ENCODE measurements at regions not wholly inside any gene's neighbourhood (a gene's known extent, or its start where the extent isn't known, plus 50 kb on each side); places are given as distances from the start of the nearest gene placed in this dataset.

DNA sequence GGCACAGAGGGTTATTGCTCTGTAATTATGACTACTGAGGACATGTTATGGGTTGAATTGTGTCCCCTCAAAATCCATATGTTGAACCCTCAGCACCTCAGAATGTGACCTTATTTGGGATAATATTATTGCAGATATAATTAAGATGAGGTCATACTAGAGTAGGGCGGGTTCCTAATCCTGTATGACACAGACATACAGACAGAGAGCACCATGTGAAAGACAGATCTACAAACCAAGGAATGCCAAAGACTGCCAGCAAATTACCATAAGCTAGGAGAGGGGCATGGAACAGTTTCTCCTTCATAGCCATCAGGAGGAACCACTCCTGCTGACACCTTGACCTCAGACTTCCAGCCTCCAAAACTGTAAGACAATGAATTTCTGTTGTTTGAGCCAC, 115.2 kb upstream of the OTUD4 start:
- Histone ChIP-seq H3K4me1 (ENCODE audit: control insufficient read depth in 1 of 2, insufficient read depth in 2 of 2, low read length in 2 of 2) (no peaks in the 10 kb centered on the region), H3K4me3 (ENCODE audit: low read length in 2 of 2) (no peak overlapping the region), H3K9me3 (ENCODE audit: control insufficient read depth, low read length) (no peaks in the 10 kb centered on the region), H3K27ac (ENCODE audit: low read depth in 1 of 2, low read length in 2 of 2) (no peak overlapping the region), H3K27me3 (ENCODE audit: control insufficient read depth in 1 of 2, insufficient read depth in 2 of 2, low read length in 1 of 2) (peaks cover 0 to 1% of the 10 kb centered on the region in 2 donors), H3K36me3 (ENCODE audit: control insufficient read depth in 1 of 2, insufficient read depth in 2 of 2, low read length in 1 of 2) (peaks cover 0 to 2% of the 10 kb centered on the region in 2 donors)
- WGBS, 2 donors = 79 to 83% methylated on average over 1 of the region's 1 CpG
- no peak for ATAC-seq (ENCODE audit: low FRiP score)
- intact Hi-C loops (cut with DNase I) = no loop called here
- no peak for DNase-seq

DNA sequence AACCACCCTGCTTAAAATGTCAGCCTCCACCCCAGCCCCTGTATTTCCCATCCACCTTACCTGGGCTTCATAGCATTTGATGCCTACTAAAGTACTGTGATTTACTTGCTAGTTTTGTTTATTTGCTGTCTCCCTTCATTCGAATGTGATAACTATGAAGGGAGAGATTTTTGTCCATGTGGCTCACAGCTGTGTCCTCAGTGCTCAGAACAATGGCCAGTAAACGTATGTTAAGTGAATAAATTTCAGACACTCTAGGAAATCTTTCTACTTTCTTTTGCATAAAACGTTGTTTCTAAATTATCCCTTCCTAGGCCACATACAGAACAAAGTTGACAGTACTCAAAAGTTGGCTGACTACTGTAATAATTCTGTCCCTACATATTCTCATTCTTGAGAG, 114.7 kb upstream of the OTUD4 start:
- no peak overlapping the region for H3K4me3 ChIP-seq (ENCODE audit: low read length in 2 of 2)
- H3K4me1 ChIP-seq (ENCODE audit: control insufficient read depth in 1 of 2, insufficient read depth in 2 of 2, low read length in 2 of 2) = no peaks in the 10 kb centered on the region
- DNase-seq = no peak
- no peak for ATAC-seq (ENCODE audit: low FRiP score)
- peaks cover 0 to 1% of the 10 kb centered on the region in 2 donors for H3K27me3 ChIP-seq (ENCODE audit: control insufficient read depth in 1 of 2, insufficient read depth in 2 of 2, low read length in 1 of 2)
- intact Hi-C loops (cut with DNase I) = no loop called here
- H3K27ac ChIP-seq (ENCODE audit: low read depth in 1 of 2, low read length in 2 of 2) = no peak overlapping the region
- 56 to 70% methylated on average over 3 of the region's 3 CpGs for WGBS, 2 donors
- H3K36me3 ChIP-seq (ENCODE audit: control insufficient read depth in 1 of 2, insufficient read depth in 2 of 2, low read length in 1 of 2) = peaks cover 0 to 2% of the 10 kb centered on the region in 2 donors
- no peaks in the 10 kb centered on the region for H3K9me3 ChIP-seq (ENCODE audit: control insufficient read depth, low read length)

DNA sequence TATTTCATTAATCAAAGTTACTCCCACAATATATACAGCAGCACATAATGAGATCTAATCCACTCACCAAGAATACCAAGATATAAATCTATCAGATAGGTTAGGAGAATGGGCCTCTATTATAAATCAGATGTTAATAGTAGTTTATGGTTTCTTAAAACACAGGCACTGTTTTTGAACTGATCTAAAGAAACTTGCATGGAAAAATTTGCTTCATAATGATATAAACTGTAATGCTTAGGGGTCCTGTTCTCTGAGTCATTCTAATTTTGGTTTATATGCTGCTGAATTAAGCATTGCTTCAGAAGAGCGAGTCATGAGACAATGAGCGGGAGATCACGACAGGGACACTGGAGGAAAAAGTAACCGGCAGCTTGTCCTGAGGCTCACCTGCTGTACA, 113.3 kb upstream of the OTUD4 start:
- DNase-seq = no peak
- Histone ChIP-seq H3K27ac (ENCODE audit: low read depth in 1 of 2, low read length in 2 of 2) (no peak overlapping the region), H3K4me3 (ENCODE audit: low read length in 2 of 2) (no peak overlapping the region), H3K9me3 (ENCODE audit: control insufficient read depth, low read length) (no peaks in the 10 kb centered on the region), H3K36me3 (ENCODE audit: control insufficient read depth in 1 of 2, insufficient read depth in 2 of 2, low read length in 1 of 2) (peaks cover 0 to 2% of the 10 kb centered on the region in 2 donors), H3K4me1 (ENCODE audit: control insufficient read depth in 1 of 2, insufficient read depth in 2 of 2, low read length in 2 of 2) (peaks cover 0 to 4% of the 10 kb centered on the region in 2 donors), H3K27me3 (ENCODE audit: control insufficient read depth in 1 of 2, insufficient read depth in 2 of 2, low read length in 1 of 2) (peaks cover 0 to 1% of the 10 kb centered on the region in 2 donors)
- no peak for ATAC-seq (ENCODE audit: low FRiP score)
- WGBS, 2 donors = 94 to 95% methylated on average over 4 of the region's 4 CpGs
- intact Hi-C loops (cut with DNase I) = no loop called here

DNA sequence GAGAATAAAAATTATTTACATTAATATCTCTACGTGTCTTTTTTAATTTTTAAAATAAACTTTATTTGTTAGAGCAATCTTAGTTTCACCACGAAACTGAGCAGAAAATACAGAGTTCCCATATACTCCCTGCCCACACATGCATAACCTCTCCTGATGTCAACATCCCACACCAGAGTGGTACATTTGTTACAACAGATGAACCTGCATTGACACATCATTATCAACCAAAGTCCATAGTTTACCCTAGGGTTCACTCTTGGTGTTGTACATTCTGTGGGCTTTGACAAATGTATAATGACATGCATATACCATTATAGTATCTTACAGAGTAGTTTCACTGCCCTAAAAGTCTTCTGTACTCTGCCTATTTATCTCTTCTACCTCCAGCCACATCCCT, 110.6 kb upstream of the OTUD4 start:
- Histone ChIP-seq H3K27ac (ENCODE audit: low read depth in 1 of 2, low read length in 2 of 2) (no peak overlapping the region), H3K4me1 (ENCODE audit: control insufficient read depth in 1 of 2, insufficient read depth in 2 of 2, low read length in 2 of 2) (peaks cover 0 to 4% of the 10 kb centered on the region in 2 donors), H3K9me3 (ENCODE audit: control insufficient read depth, low read length) (peaks cover 3% of the 10 kb centered on the region), H3K36me3 (ENCODE audit: control insufficient read depth in 1 of 2, insufficient read depth in 2 of 2, low read length in 1 of 2) (no peaks in the 10 kb centered on the region), H3K4me3 (ENCODE audit: low read length in 2 of 2) (no peak overlapping the region), H3K27me3 (ENCODE audit: control insufficient read depth in 1 of 2, insufficient read depth in 2 of 2, low read length in 1 of 2) (no peaks in the 10 kb centered on the region)
- intact Hi-C loops (cut with DNase I) = no loop called here
- 84 to 91% methylated on average over 2 of the region's 2 CpGs for WGBS, 2 donors
- ATAC-seq (ENCODE audit: low FRiP score) (no peak), DNase-seq (no peak)

DNA sequence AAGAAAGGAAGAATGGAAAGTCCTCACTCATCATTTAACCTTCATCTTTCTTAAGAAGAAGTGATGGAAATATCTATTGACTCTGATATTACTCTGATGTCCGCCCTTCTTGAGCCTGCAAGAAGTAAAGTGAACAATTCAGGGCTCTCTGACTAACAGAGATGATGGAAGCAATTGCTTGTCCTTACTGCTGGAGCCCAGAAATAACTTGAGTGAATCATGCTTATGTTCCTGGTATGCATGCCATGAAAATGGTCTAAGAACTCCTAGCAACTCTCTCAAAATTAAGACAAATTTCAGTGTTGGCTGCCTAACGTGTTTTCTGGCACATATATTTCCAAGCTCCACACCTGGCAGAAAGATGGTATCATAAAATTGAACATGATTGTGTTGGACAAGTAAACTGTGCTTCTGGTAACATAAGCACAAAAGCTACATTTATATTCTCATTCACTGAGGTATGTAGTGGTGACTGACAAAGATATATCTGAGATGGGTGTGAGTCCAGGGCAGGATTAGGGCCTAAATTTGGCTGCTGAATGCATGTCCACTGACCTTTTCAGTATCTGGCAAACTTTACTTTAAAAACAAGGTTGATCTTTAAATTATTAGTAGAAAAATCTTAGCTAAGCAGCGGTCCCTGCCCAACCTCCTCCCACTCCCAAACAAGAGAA, 109.2 kb upstream of the OTUD4 start:
- no peak for DNase-seq
- no peak for ATAC-seq (ENCODE audit: low FRiP score)
- 47 to 48% methylated on average over 3 of the region's 3 CpGs for WGBS, 2 donors
- no peaks in the 10 kb centered on the region for H3K36me3 ChIP-seq (ENCODE audit: control insufficient read depth in 1 of 2, insufficient read depth in 2 of 2, low read length in 1 of 2)
- peaks cover 0 to 4% of the 10 kb centered on the region in 2 donors for H3K4me1 ChIP-seq (ENCODE audit: control insufficient read depth in 1 of 2, insufficient read depth in 2 of 2, low read length in 2 of 2)
- intact Hi-C loops (cut with DNase I) = no loop called here
- H3K27ac ChIP-seq (ENCODE audit: low read depth in 1 of 2, low read length in 2 of 2) = no peak overlapping the region
- peaks cover 3% of the 10 kb centered on the region for H3K9me3 ChIP-seq (ENCODE audit: control insufficient read depth, low read length)
- no peaks in the 10 kb centered on the region for H3K27me3 ChIP-seq (ENCODE audit: control insufficient read depth in 1 of 2, insufficient read depth in 2 of 2, low read length in 1 of 2)
- no peak overlapping the region for H3K4me3 ChIP-seq (ENCODE audit: low read length in 2 of 2)

DNA sequence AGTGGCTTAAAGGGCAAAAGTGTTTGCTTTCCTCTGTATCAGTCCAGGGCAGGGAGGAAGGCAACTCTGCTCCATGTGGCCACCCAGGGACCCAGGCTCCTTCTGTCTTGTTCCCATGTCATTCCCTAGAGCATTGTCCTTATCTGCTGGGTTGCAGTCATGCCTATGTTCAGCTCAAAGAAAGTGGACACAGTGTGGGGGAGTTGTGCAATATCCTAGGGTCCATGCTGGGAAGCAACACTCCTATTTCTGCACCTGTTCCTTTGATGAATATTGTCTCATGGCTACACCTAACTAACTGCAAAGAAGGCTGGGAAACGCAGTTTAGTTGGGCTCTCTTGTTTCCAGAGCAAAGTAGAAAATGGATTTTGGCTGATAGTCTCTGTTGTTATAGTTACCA, 107.0 kb upstream of the OTUD4 start:
- ATAC-seq (ENCODE audit: low FRiP score) (peak; percentile 52), DNase-seq (no peak)
- H3K36me3 ChIP-seq (ENCODE audit: control insufficient read depth in 1 of 2, insufficient read depth in 2 of 2, low read length in 1 of 2) = no peaks in the 10 kb centered on the region
- H3K27ac ChIP-seq (ENCODE audit: low read depth in 1 of 2, low read length in 2 of 2) = no peak overlapping the region
- H3K27me3 ChIP-seq (ENCODE audit: control insufficient read depth in 1 of 2, insufficient read depth in 2 of 2, low read length in 1 of 2) = no peaks in the 10 kb centered on the region
- H3K4me3 ChIP-seq (ENCODE audit: low read length in 2 of 2) = no peak overlapping the region
- peaks cover 3% of the 10 kb centered on the region for H3K9me3 ChIP-seq (ENCODE audit: control insufficient read depth, low read length)
- H3K4me1 ChIP-seq (ENCODE audit: control insufficient read depth in 1 of 2, insufficient read depth in 2 of 2, low read length in 2 of 2) = peaks cover 0 to 4% of the 10 kb centered on the region in 2 donors
- WGBS, 2 donors = 90 to 96% methylated on average over 1 of the region's 1 CpG
- intact Hi-C loops (cut with DNase I) = no loop called here

DNA sequence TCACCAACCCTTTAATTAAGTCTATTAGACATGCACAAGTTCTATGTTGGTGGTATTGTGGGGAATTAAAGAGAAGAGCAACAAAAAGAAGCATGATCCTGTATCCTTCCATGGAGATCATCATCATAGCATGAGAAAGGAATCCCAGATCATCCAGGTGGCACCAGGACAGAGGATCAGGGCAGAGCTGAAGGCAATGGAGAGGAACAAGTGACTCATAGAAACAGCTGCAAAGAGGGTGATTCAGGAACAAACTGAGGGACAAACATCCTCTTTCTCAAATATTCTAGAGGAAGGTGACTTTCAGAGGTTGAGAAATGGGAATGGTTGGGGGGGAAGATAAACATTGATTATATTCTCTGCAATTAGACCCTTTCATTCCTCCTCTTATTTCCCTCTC, 105.5 kb upstream of the OTUD4 start:
- Histone ChIP-seq H3K27ac (ENCODE audit: low read depth in 1 of 2, low read length in 2 of 2) (no peak overlapping the region), H3K4me3 (ENCODE audit: low read length in 2 of 2) (no peak overlapping the region), H3K36me3 (ENCODE audit: control insufficient read depth in 1 of 2, insufficient read depth in 2 of 2, low read length in 1 of 2) (no peaks in the 10 kb centered on the region), H3K4me1 (ENCODE audit: control insufficient read depth in 1 of 2, insufficient read depth in 2 of 2, low read length in 2 of 2) (peaks cover 0 to 4% of the 10 kb centered on the region in 2 donors), H3K9me3 (ENCODE audit: control insufficient read depth, low read length) (peaks cover 3% of the 10 kb centered on the region), H3K27me3 (ENCODE audit: control insufficient read depth in 1 of 2, insufficient read depth in 2 of 2, low read length in 1 of 2) (no peaks in the 10 kb centered on the region)
- no peak for ATAC-seq (ENCODE audit: low FRiP score)
- intact Hi-C loops (cut with DNase I) = no loop called here
- no peak for DNase-seq

DNA sequence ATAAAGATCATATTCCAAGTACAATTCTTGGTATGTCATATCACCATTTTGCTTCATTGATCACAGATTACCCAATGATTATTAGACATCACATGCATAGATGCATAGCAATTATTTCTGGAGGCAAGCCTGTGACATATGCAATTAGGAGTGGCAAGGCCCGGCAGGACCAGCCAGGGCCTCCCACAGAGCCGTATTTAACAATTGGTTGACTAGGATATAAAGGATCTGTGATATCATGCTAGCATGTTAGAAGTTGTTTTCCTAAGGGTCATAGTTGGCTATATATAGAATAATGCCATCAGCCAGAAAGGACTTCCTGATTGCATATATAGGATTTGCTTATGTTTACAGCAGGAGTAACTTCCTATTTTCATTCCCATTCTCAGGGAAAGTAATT, 103.5 kb upstream of the OTUD4 start:
- intact Hi-C loops (cut with DNase I) = no loop called here
- no peak for DNase-seq
- WGBS, 2 donors = 43 to 47% methylated on average over 2 of the region's 2 CpGs
- Histone ChIP-seq H3K9me3 (ENCODE audit: control insufficient read depth, low read length) (peaks cover 3% of the 10 kb centered on the region), H3K27ac (ENCODE audit: low read depth in 1 of 2, low read length in 2 of 2) (no peak overlapping the region), H3K4me1 (ENCODE audit: control insufficient read depth in 1 of 2, insufficient read depth in 2 of 2, low read length in 2 of 2) (peaks cover 2 to 3% of the 10 kb centered on the region in 2 donors), H3K4me3 (ENCODE audit: low read length in 2 of 2) (no peak overlapping the region), H3K36me3 (ENCODE audit: control insufficient read depth in 1 of 2, insufficient read depth in 2 of 2, low read length in 1 of 2) (no peaks in the 10 kb centered on the region), H3K27me3 (ENCODE audit: control insufficient read depth in 1 of 2, insufficient read depth in 2 of 2, low read length in 1 of 2) (no peaks in the 10 kb centered on the region)
- no peak for ATAC-seq (ENCODE audit: low FRiP score)

DNA sequence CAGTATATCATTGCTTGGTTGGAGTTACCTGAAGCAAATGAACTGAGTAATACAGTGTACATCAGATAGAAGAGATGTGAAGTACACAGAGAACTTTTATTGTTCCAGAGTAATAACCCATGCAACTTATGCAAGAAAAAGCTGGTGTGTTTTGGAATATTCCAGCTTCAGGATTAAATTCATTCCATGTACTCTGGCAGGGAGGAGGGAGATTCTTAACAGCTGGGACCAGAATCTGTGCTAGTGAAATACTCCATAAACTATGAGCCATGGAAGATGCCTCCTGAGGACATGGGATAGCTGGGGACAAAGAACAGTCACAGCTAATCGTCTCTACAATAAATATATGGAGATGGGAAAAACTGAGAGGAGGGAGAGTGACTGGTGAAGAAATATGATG, 101.6 kb upstream of the OTUD4 start:
- peaks cover 2 to 5% of the 10 kb centered on the region in 2 donors for H3K4me1 ChIP-seq (ENCODE audit: control insufficient read depth in 1 of 2, insufficient read depth in 2 of 2, low read length in 2 of 2)
- DNase-seq = no peak
- intact Hi-C loops (cut with DNase I) = no loop called here
- no peak for ATAC-seq (ENCODE audit: low FRiP score)
- no peaks in the 10 kb centered on the region for H3K27me3 ChIP-seq (ENCODE audit: control insufficient read depth in 1 of 2, insufficient read depth in 2 of 2, low read length in 1 of 2)
- H3K9me3 ChIP-seq (ENCODE audit: control insufficient read depth, low read length) = no peaks in the 10 kb centered on the region
- no peak overlapping the region for H3K27ac ChIP-seq (ENCODE audit: low read depth in 1 of 2, low read length in 2 of 2)
- H3K36me3 ChIP-seq (ENCODE audit: control insufficient read depth in 1 of 2, insufficient read depth in 2 of 2, low read length in 1 of 2) = no peaks in the 10 kb centered on the region
- no peak overlapping the region for H3K4me3 ChIP-seq (ENCODE audit: low read length in 2 of 2)
- WGBS, 2 donors = 80 to 83% methylated on average over 1 of the region's 1 CpG
